HG03108 (cell line): ENCODE measurements at regions not wholly inside any gene's neighbourhood (a gene's known extent, or its start where the extent isn't known, plus 50 kb on each side); places are given as distances from the start of the nearest gene placed in this dataset.

Source experiments
- ATAC-seq: cut with Tn5 transposase; IDR thresholded peaks from one replicate; pipeline ENCODE4 v1.9.1; 2021; ENCODE audit warnings: moderate library complexity; ENCODE audit not compliant: unreplicated experiment

GRCh38 chr3:72193771-72194430 is 409.0 kb upstream of the PROK2 start:
- no peak for ATAC-seq

GRCh38 chr3:72192572-72192971 is 407.6 kb upstream of the PROK2 start:
- no peak for ATAC-seq

DNA sequence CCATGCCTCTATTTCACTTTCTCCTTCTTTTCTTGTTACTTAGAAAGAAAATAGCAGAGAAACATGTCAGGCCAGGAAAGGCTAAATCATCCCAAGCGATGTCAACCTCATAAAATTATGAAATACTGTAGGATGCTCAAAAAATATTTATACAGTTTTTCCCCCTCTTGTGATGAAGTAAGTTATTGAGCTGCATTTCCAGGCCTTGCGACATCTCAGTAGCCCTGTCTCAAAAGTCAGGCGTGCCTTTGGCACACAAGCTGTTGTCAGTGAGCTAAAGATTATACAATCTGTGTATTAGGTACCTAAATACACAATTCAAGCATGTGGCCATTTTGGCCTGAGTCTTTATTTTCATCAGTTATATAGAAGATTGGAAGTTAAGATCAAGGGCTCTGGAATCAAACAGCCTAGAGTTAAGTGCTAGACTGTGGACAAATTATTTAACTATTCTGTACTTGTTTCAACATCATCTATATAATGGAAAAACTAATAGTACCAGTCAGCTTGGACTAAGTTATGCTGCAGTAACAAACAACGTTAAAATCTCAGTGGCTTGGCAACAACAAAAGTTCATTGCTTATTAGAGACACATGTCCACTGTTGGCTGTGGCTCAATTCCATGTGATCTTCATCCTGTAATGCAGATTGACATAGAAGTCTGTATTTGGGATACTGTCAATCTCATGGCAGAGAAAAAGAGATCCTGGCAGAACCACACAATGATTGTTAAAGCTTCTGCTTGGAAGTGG is 406.4 kb upstream of the PROK2 start:
- ATAC-seq: no peak

- no peak for ATAC-seq
Observed at GRCh38 chr3:72190050-72190449, 405.1 kb upstream of the PROK2 start.

DNA sequence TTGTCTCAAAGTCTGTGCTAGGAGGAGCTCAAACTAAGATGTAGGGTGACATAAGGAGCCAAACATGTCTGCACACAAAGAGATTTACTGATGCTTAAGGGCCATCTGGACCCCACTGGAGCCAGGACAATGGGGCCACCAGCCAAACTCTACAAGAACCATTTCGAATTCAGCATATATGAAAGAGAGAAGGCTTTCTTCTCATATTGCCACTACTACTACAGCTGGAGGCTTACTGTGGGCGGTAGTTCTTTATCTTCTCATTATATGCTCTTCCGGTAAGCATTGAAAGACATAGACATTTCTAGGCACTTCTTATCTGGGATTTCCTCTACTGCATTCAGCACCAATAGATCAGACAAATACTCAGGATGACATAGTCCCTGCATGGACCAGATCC is 404.4 kb upstream of the PROK2 start:
- ATAC-seq: no peak

DNA sequence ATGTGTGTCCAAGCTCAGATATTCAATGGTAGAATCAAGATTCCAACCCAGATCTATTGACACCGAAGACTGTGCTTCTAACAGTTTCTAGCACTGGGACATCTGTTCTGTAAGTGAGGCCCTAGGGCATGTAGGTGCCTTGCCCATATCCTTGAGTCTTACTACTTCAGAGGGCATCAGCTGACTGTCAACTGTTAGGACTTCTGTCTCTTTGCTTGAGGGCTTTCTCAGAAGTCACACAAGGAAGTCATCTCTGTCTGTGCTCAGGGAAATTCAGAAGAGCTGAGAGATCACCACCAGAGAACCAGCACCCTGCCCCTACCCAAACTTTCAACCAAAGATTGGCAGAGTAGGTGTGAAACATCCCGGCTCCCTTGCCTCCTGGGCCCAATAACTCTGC is 403.6 kb upstream of the PROK2 start:
- ATAC-seq: no peak

- no peak for ATAC-seq
Observed at GRCh38 chr3:72187131-72187530, 402.2 kb upstream of the PROK2 start.

DNA sequence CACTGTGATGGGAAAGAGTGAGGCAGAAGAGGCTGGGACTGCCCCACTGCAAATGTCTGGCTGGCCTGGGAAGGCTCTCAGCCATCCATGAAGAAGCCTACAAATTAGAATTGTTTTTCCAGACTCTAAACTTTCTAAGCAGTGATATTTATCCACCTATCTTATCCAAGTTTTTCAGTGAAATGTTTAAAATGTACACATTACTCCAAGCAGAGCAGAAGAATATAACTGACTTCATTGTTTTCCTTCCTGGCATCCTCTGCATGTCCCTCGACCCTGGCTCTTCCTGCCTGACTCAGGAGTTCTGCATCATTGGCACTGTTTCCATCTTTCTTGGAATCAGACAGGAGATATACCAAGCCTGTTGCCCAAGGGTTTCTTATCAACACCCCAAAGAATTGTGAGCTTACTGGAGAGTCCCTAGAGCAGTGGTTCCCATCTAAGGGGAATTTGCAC is 401.5 kb upstream of the PROK2 start:
- no peak for ATAC-seq

DNA sequence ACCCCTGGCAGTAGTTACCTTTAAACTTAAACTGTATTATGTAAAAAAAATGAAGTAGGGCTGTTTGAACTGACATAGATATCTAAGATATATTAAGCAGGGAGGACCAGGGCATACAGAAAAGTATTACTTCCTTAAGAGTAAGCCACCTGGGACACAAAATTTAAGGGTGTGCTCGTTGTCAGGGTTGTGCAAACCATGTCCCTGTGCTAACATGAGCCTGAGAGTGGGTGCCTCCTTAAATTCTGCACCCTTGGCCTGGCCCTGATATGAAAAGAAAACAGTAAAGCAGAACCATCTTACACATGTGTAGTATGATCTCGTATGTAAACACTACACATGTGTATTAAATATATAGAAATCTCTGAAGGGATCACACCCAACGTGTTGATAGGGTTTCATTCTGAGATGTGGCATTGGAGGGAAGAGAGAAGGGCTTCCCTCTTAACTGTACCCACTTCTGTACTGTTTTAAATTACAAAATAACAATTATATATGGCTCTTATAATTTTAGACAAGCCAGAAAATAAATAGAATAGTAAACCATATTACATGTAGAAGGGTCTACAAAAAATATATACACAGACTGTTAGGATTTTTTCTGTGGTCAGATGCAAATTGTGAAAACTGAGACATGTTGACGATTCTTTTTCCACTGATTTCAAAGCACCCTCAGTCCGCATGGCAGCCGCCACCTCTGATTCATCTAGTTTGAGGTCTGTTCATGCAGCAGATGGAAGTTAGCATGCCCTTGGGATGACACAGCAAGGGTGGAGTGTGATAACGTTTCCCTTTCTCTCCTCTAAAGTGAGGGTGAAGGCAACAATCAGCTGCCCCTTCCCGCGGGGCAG is 400.8 kb upstream of the PROK2 start:
- peak; percentile 52 for ATAC-seq

DNA sequence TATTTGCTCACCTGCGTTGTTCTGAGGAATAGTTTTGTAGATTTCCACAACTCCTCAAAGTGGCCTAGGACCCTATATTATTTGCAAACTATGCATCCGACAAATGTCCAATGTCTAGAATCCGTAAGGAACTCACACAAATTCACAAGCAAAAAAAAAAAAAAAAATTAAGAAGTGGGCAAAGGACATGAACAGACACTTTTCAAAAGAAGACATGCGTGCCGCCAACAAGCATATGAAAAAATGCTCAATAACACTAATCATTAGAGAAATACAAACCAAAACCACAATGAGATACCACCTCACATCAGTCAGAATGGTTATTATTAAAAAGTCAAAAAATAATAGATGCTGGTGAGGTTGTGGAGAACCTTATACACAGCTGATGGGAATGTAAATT is 398.5 kb upstream of the PROK2 start:
- ATAC-seq: no peak

DNA sequence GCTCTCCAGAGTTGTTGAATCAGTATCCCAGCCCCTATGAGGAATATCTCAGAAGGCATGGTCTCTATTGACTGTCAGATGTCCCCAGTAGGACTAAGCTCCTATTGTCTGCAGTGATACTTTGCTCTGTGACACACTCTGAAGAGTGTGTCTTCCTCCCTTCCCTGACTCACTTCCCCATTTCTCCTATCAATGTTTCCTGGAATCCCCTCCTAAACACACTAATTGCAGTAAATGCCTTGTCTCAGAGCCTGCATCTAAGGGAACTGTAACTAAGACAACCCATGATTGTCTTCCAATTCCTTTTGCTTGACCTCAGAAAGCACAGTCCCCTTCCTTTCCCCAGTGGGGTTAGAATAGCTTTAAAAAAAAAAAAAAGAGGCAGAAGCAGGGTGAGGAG is 397.3 kb upstream of the PROK2 start:
- ATAC-seq: no peak

- no peak for ATAC-seq
Observed at GRCh38 chr3:72181251-72181650, 396.3 kb upstream of the PROK2 start.

DNA sequence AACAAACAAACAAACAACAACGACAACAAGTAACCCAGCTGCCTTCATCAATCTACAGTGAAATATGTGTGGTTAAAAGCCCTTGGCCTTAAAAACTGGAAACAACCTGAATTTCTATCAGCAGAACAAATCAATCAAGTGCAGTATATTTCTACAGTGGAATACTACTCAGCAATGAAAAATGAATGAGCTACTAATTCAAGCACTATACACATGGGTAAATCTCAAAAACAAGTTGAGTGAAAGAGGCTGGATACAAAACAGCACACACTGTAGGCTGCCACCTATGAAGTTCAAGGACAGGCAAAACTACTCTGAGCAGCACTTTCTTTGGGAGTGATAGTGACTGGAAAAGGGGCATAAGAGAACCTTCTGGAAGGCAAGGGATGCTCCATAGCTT is 395.5 kb upstream of the PROK2 start:
- no peak for ATAC-seq

DNA sequence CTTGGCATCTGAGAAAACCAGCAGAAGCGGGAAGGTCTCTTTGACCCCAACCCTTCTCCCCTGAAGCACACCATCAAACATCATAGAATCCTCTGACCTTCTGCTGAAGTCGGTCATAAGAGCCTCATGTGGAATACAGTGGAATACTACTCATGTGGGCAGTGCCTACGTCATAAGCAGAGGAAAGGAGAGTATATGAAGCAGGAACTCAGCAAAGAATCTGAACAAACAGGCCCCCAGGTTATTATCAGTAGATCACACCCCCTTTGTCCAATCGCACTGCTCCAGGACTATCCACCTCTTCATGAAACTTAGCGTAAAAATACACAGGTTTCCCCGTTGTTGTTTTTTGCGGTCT is 394.1 kb upstream of the PROK2 start:
- no peak for ATAC-seq

DNA sequence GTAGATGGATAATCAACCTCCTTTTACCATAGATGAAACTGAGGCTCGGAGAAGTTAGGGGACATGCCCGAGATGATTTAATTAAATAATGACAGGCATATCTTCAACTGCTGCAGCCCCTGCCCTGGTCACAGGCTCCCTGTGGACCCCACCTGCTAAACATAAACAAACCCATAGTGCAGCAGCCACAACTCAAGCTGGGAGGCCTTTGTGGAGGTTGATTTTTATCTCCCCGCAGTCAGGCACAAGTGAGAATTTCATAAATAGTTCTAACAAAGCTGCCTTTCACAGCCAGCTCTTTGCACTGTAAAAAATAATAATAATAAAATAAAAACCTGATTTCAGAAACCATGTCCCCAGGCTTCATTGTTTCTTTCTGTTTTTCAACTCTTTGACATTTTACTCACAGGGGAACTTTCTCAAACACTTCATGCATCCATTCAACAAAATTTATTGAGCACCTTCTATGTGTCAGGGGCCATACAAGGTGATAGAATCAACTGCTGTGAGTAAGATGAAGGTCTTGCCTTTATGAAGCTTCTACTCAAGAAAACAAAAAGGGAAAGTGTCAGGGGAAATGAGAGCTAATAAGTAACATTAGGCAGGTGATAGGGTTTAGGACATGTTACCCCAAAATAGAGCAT is 393.6 kb upstream of the PROK2 start:
- no peak for ATAC-seq

- ATAC-seq: peak; percentile 31
Observed at GRCh38 chr3:72177075-72178050, 392.4 kb upstream of the PROK2 start.

GRCh38 chr3:72176537-72177041 is 391.6 kb upstream of the PROK2 start:
- ATAC-seq: peak; percentile 92

DNA sequence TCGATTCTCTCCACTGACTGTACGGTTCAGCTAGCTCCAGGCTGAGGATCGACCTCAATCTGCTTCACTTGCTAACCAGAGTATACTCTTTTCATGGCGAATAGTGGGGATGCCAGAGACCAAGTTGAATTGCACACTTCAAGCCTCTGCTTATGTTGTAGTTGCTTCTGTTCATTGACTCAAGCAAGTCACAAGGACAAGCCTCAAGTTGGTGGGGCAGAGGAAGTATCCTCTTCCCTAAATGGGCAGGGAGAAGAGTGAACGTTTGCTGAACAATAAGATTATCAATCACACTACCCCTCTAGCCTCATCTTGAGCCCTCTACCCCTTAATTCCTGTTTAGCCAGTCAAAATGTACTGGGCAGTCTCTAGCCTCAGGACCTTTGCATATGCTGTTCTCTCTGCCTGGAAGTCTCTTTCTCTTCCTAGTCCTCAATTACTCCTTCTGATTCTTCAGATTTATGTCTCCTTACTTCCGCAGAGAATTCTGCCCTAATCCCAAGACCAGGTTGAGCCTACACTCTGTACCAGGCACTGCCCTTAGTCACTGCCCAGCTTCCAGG is 390.4 kb upstream of the PROK2 start:
- no peak for ATAC-seq

- no peak for ATAC-seq
Observed at GRCh38 chr3:72174890-72175289, 389.9 kb upstream of the PROK2 start.

- no peak for ATAC-seq
Observed at GRCh38 chr3:72174040-72174439, 389.1 kb upstream of the PROK2 start.
